PC-9 (cell line): ENCODE measurements at regions not wholly inside any gene's neighbourhood (a gene's known extent, or its start where the extent isn't known, plus 50 kb on each side); places are given as distances from the start of the nearest gene placed in this dataset.
"Not testable (repeated sequence)": the region's sequence is repeated elsewhere in the genome, so short reads cannot be mapped to it uniquely, and the experiment has no call there.

ENCODE experiments used
- CTCF ChIP-seq: fragments of 200-600 bp; sonication (generic); conservative IDR thresholded peaks from 2 replicates; pipeline ENCODE4 v1.6.1; 2017; ENCODE audit warnings: mixed run types, antibody characterized with exemption, mild to moderate bottlenecking, moderate library complexity
- EZH2 ChIP-seq: fragments of 200-600 bp; sonication (generic); IDR thresholded peaks from 2 replicates; pipeline ENCODE4 v1.8.0; 2017; ENCODE audit warnings: antibody characterized with exemption, low read depth

- TF ChIP-seq CTCF, EZH2: not testable (repeated sequence)
Observed at GRCh38 chr9:99670886-99671285, 150.8 kb upstream of the NR4A3 start.
